ENCODE measurements at regions not wholly inside any gene's neighbourhood (a gene's known extent, or its start where the extent isn't known, plus 50 kb on each side); places are given as distances from the start of the nearest gene placed in this dataset.

GRCh38 chr14:100463937-100464336, 123.3 kb downstream of the BEGAIN start:
- Histone ChIP-seq H3K9me3 (ENCODE audit: insufficient read depth, low read depth, low read length) (no peaks in the 10 kb centered on the region), H3K27me3 (ENCODE audit: insufficient read depth, low read length) (peaks cover 11% of the 10 kb centered on the region; the same call in 1 of the 2 replicates), H3K36me3 (ENCODE audit: insufficient read depth, low read depth, low read length) (no peaks in the 10 kb centered on the region), H3K4me3 (ENCODE audit: low read length) (no peak overlapping the region), H3K9ac (ENCODE audit: low read depth, low read length) (no peak overlapping the region), H3K27ac (ENCODE audit: low read length) (no peak overlapping the region), H3K4me1 (ENCODE audit: insufficient read depth, low read length) (peaks cover 14% of the 10 kb centered on the region)

- H3K4me3 ChIP-seq (ENCODE audit: low read length), result no peak overlapping the region
- no peak overlapping the region for H3K27ac ChIP-seq (ENCODE audit: low read length)
- H3K27me3 ChIP-seq (ENCODE audit: insufficient read depth, low read length), result peaks cover 11% of the 10 kb centered on the region; the same call in 1 of the 2 replicates
- no peaks in the 10 kb centered on the region for H3K9me3 ChIP-seq (ENCODE audit: insufficient read depth, low read depth, low read length)
- no peak overlapping the region for H3K9ac ChIP-seq (ENCODE audit: low read depth, low read length)
- no peaks in the 10 kb centered on the region for H3K36me3 ChIP-seq (ENCODE audit: insufficient read depth, low read depth, low read length)
- peaks cover 14% of the 10 kb centered on the region for H3K4me1 ChIP-seq (ENCODE audit: insufficient read depth, low read length)
Observed at GRCh38 chr14:100466111-100466856, 120.9 kb downstream of the BEGAIN start.

DNA sequence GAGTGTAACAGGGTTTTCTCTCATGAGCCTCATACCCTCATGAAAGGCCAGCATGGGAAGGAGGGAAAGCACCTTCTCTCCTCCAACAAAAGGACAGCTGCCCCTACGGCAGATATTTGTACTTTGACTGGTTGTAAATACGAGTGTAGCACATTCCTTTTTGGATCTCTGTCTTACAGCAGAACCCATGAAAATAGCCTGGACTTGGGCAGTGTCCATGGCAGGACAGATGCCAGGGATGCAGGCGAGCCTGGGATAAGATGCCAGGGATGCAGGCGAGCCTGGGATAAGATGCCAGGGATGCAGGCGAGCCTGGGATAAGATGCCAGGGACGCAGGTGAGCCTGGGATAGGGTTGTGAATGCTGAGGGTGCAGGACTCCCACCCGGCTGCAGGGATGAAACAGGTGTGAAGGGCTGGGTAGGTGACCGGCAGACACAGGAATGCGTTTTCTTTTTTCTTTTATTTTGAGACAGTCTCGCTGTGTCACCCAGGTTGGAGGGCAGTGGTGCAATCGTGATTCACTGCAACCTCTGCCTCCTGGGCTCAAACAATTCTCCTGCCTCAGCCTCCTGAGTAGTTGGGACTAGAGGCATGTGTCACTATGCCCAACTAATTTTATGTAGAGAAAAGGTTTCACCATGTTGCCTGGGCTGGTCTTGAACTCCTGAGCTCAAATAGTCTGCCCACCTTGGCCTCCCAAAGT, 120.0 kb downstream of the BEGAIN start:
- Histone ChIP-seq H3K9me3 (ENCODE audit: insufficient read depth, low read depth, low read length) (no peaks in the 10 kb centered on the region), H3K27ac (ENCODE audit: low read length) (no peak overlapping the region), H3K27me3 (ENCODE audit: insufficient read depth, low read length) (peaks cover 11% of the 10 kb centered on the region; the same call in 1 of the 2 replicates), H3K4me3 (ENCODE audit: low read length) (no peak overlapping the region), H3K4me1 (ENCODE audit: insufficient read depth, low read length) (peaks cover 14% of the 10 kb centered on the region), H3K36me3 (ENCODE audit: insufficient read depth, low read depth, low read length) (no peaks in the 10 kb centered on the region), H3K9ac (ENCODE audit: low read depth, low read length) (no peak overlapping the region)

GRCh38 chr14:100467939-100468338, 119.3 kb downstream of the BEGAIN start:
- H3K27ac ChIP-seq (ENCODE audit: low read length), result no peak overlapping the region
- H3K4me3 ChIP-seq (ENCODE audit: low read length), result no peak overlapping the region
- H3K9ac ChIP-seq (ENCODE audit: low read depth, low read length), result no peak overlapping the region
- H3K4me1 ChIP-seq (ENCODE audit: insufficient read depth, low read length), result peaks cover 14% of the 10 kb centered on the region
- no peaks in the 10 kb centered on the region for H3K9me3 ChIP-seq (ENCODE audit: insufficient read depth, low read depth, low read length)
- H3K27me3 ChIP-seq (ENCODE audit: insufficient read depth, low read length), result peaks cover 11% of the 10 kb centered on the region; the same call in 1 of the 2 replicates
- H3K36me3 ChIP-seq (ENCODE audit: insufficient read depth, low read depth, low read length), result no peaks in the 10 kb centered on the region

DNA sequence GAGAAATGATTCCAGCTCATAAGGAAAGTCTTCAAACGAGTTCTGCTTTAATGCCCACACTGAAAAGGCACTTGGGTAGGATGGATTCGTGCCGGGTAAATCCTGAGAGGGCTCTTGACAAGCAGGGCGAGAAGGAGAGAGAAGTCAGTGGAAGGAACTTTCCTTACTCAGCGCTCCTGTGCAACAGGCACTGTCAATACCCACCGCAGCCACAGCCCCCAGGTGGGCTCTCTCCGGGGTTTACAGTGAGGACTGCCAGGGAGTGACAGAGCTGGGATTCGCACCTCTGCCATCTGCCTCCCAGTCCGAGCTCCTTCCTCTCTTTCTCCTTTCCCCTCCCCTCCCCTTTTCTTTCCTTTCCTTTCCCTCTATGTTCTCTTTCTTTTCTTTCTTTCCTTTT, 118.7 kb downstream of the BEGAIN start:
- Histone ChIP-seq H3K4me1 (ENCODE audit: insufficient read depth, low read length) (peaks cover 14% of the 10 kb centered on the region), H3K4me3 (ENCODE audit: low read length) (no peak overlapping the region), H3K27me3 (ENCODE audit: insufficient read depth, low read length) (peaks cover 8% of the 10 kb centered on the region; the same call in 1 of the 2 replicates), H3K9me3 (ENCODE audit: insufficient read depth, low read depth, low read length) (no peaks in the 10 kb centered on the region), H3K36me3 (ENCODE audit: insufficient read depth, low read depth, low read length) (no peaks in the 10 kb centered on the region), H3K9ac (ENCODE audit: low read depth, low read length) (no peak overlapping the region), H3K27ac (ENCODE audit: low read length) (no peak overlapping the region)

- H3K4me3 ChIP-seq (ENCODE audit: low read length), result no peak overlapping the region
- no peaks in the 10 kb centered on the region for H3K27me3 ChIP-seq (ENCODE audit: insufficient read depth, low read length)
- H3K9me3 ChIP-seq (ENCODE audit: insufficient read depth, low read depth, low read length), result no peaks in the 10 kb centered on the region
- no peaks in the 10 kb centered on the region for H3K36me3 ChIP-seq (ENCODE audit: insufficient read depth, low read depth, low read length)
- peaks cover 14% of the 10 kb centered on the region for H3K4me1 ChIP-seq (ENCODE audit: insufficient read depth, low read length)
- no peak overlapping the region for H3K27ac ChIP-seq (ENCODE audit: low read length)
- no peak overlapping the region for H3K9ac ChIP-seq (ENCODE audit: low read depth, low read length)
Observed at GRCh38 chr14:100469632-100470522, 117.3 kb downstream of the BEGAIN start.

DNA sequence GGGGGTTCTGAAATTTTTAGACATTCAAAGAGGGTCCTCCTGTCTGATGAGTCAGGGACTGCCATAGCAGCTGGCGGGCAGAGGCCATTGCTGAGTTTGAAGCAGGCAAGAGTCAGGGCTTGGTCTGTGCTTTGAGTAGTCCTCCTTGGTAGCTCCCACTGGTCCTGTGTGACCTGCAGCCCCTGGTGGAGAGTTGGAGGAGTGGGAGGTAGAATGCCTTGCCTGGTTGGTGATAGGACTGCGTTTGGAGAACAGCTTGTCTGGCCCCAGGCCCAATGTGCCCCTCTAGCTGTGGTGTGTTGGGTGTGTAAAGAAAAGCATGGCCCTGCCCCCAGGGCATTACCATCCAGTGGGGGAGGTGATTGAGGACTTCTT, 116.7 kb downstream of the BEGAIN start:
- no peaks in the 10 kb centered on the region for H3K9me3 ChIP-seq (ENCODE audit: insufficient read depth, low read depth, low read length)
- no peaks in the 10 kb centered on the region for H3K36me3 ChIP-seq (ENCODE audit: insufficient read depth, low read depth, low read length)
- no peaks in the 10 kb centered on the region for H3K27me3 ChIP-seq (ENCODE audit: insufficient read depth, low read length)
- peaks cover 11% of the 10 kb centered on the region for H3K4me1 ChIP-seq (ENCODE audit: insufficient read depth, low read length)
- H3K9ac ChIP-seq (ENCODE audit: low read depth, low read length), result no peak overlapping the region
- no peak overlapping the region for H3K4me3 ChIP-seq (ENCODE audit: low read length)
- H3K27ac ChIP-seq (ENCODE audit: low read length), result no peak overlapping the region

- H3K36me3 ChIP-seq (ENCODE audit: insufficient read depth, low read depth, low read length), result no peaks in the 10 kb centered on the region
- no peaks in the 10 kb centered on the region for H3K9me3 ChIP-seq (ENCODE audit: insufficient read depth, low read depth, low read length)
- no peaks in the 10 kb centered on the region for H3K27me3 ChIP-seq (ENCODE audit: insufficient read depth, low read length)
- no peak overlapping the region for H3K27ac ChIP-seq (ENCODE audit: low read length)
- no peak overlapping the region for H3K9ac ChIP-seq (ENCODE audit: low read depth, low read length)
- H3K4me3 ChIP-seq (ENCODE audit: low read length), result no peak overlapping the region
- peaks cover 1% of the 10 kb centered on the region; the same call in 1 of the 2 replicates for H3K4me1 ChIP-seq (ENCODE audit: insufficient read depth, low read length)
Observed at GRCh38 chr14:100471441-100472093, 115.7 kb downstream of the BEGAIN start.

- Histone ChIP-seq H3K36me3 (ENCODE audit: insufficient read depth, low read depth, low read length) (no peaks in the 10 kb centered on the region), H3K9me3 (ENCODE audit: insufficient read depth, low read depth, low read length) (no peaks in the 10 kb centered on the region), H3K27ac (ENCODE audit: low read length) (no peak overlapping the region), H3K4me3 (ENCODE audit: low read length) (no peak overlapping the region), H3K9ac (ENCODE audit: low read depth, low read length) (no peak overlapping the region), H3K27me3 (ENCODE audit: insufficient read depth, low read length) (no peaks in the 10 kb centered on the region), H3K4me1 (ENCODE audit: insufficient read depth, low read length) (no peaks in the 10 kb centered on the region)
Observed at GRCh38 chr14:100472094-100472455, 115.1 kb downstream of the BEGAIN start.

GRCh38 chr14:100472491-100472890, 114.7 kb downstream of the BEGAIN start:
- Histone ChIP-seq H3K9me3 (ENCODE audit: insufficient read depth, low read depth, low read length) (no peaks in the 10 kb centered on the region), H3K27ac (ENCODE audit: low read length) (no peak overlapping the region), H3K4me1 (ENCODE audit: insufficient read depth, low read length) (no peaks in the 10 kb centered on the region), H3K9ac (ENCODE audit: low read depth, low read length) (no peak overlapping the region), H3K27me3 (ENCODE audit: insufficient read depth, low read length) (no peaks in the 10 kb centered on the region), H3K4me3 (ENCODE audit: low read length) (no peak overlapping the region), H3K36me3 (ENCODE audit: insufficient read depth, low read depth, low read length) (no peaks in the 10 kb centered on the region)

GRCh38 chr14:100473249-100473648, 114.0 kb downstream of the BEGAIN start:
- no peaks in the 10 kb centered on the region for H3K36me3 ChIP-seq (ENCODE audit: insufficient read depth, low read depth, low read length)
- no peak overlapping the region for H3K27ac ChIP-seq (ENCODE audit: low read length)
- no peaks in the 10 kb centered on the region for H3K4me1 ChIP-seq (ENCODE audit: insufficient read depth, low read length)
- H3K4me3 ChIP-seq (ENCODE audit: low read length), result no peak overlapping the region
- H3K9me3 ChIP-seq (ENCODE audit: insufficient read depth, low read depth, low read length), result no peaks in the 10 kb centered on the region
- H3K9ac ChIP-seq (ENCODE audit: low read depth, low read length), result no peak overlapping the region
- H3K27me3 ChIP-seq (ENCODE audit: insufficient read depth, low read length), result no peaks in the 10 kb centered on the region

All from iPS-20b (cell line).